ENCODE measurements at regions not wholly inside any gene's neighbourhood (a gene's known extent, or its start where the extent isn't known, plus 50 kb on each side); places are given as distances from the start of the nearest gene placed in this dataset.

- Histone ChIP-seq H3K27ac (ENCODE audit: control insufficient read depth, insufficient read depth, low read length) (no peak overlapping the region), H4K20me1 (ENCODE audit: control insufficient read depth, extremely low read depth, insufficient read depth, low read length) (no peaks in the 10 kb centered on the region), H3K27me3 (ENCODE audit: control insufficient read depth, extremely low read depth, insufficient read depth, low read length) (no peaks in the 10 kb centered on the region), H3K9ac (ENCODE audit: control insufficient read depth, extremely low read depth, insufficient read depth, low read length) (no peak overlapping the region), H3K4me1 (ENCODE audit: control insufficient read depth, extremely low read depth, insufficient read depth, low read length) (no peaks in the 10 kb centered on the region), H3K9me1 (ENCODE audit: control insufficient read depth, extremely low read depth, insufficient read depth, low read length) (no peaks in the 10 kb centered on the region), H3K4me3 (ENCODE audit: control insufficient read depth in 2 of 3, extremely low read depth in 1 of 3, insufficient read depth in 2 of 3, low read depth in 1 of 3, low read length in 3 of 3) (no peak overlapping the region), H3K4me2 (ENCODE audit: control insufficient read depth, extremely low read depth, insufficient read depth, low read depth, low read length) (no peak overlapping the region), H3K79me2 (ENCODE audit: control insufficient read depth, insufficient read depth, low read length) (no peaks in the 10 kb centered on the region), H3K36me3 (ENCODE audit: control insufficient read depth in 2 of 2, extremely low read depth in 1 of 2, insufficient read depth in 2 of 2, low read length in 2 of 2) (no peaks in the 10 kb centered on the region), H3K9me3 (ENCODE audit: control insufficient read depth, low read depth, low read length) (no peaks in the 10 kb centered on the region), H2AFZ (ENCODE audit: control insufficient read depth, low read length) (no peak overlapping the region)
- dilution Hi-C loops (cut with MboI; ENCODE audit: extremely low pct_ligation_motif_present, low sequenced_read_pairs): no loop called here
- TF ChIP-seq EZH2 (IDR thresholded peaks at IDR 0.05; ENCODE audit: low read length) (no peak), CTCF (optimal IDR thresholded peaks at IDR 0.05 in 1 of 3, IDR thresholded peaks at IDR 0.05 in 1 of 3, conservative IDR thresholded peaks at IDR 0.05 in 1 of 3; ENCODE audit: extremely low read depth in 1 of 3, insufficient read depth in 2 of 3, low read length in 3 of 3) (no peak)
- DNase-seq (ENCODE audit: low read depth, low spot score) (no peak), FAIRE-seq (no peak)
Observed at GRCh38 chr4:12889054-12889453, 595.1 kb downstream of the RAB28 start.

GRCh38 chr4:12884846-12885796 lies 599.0 kb downstream of the RAB28 start:
- H3K4me2 ChIP-seq (ENCODE audit: control insufficient read depth, extremely low read depth, insufficient read depth, low read depth, low read length): no peak overlapping the region

More at GRCh38 chr4:12884846-12885796, 599.0 kb downstream of the RAB28 start:
- DNase-seq (ENCODE audit: low read depth, low spot score): no peak
- H3K9me3 ChIP-seq (ENCODE audit: control insufficient read depth, low read depth, low read length): no peaks in the 10 kb centered on the region
- dilution Hi-C loops (cut with MboI; ENCODE audit: extremely low pct_ligation_motif_present, low sequenced_read_pairs): no loop called here
- H3K9me1 ChIP-seq (ENCODE audit: control insufficient read depth, extremely low read depth, insufficient read depth, low read length): no peaks in the 10 kb centered on the region
- no peak for FAIRE-seq
- H3K4me3 ChIP-seq (ENCODE audit: control insufficient read depth in 2 of 3, extremely low read depth in 1 of 3, insufficient read depth in 2 of 3, low read depth in 1 of 3, low read length in 3 of 3): no peak overlapping the region
- H4K20me1 ChIP-seq (ENCODE audit: control insufficient read depth, extremely low read depth, insufficient read depth, low read length): no peaks in the 10 kb centered on the region
- no peaks in the 10 kb centered on the region for H3K79me2 ChIP-seq (ENCODE audit: control insufficient read depth, insufficient read depth, low read length)
- no peak overlapping the region for H3K27ac ChIP-seq (ENCODE audit: control insufficient read depth, insufficient read depth, low read length)
- no peak overlapping the region for H2AFZ ChIP-seq (ENCODE audit: control insufficient read depth, low read length)
- H3K36me3 ChIP-seq (ENCODE audit: control insufficient read depth in 2 of 2, extremely low read depth in 1 of 2, insufficient read depth in 2 of 2, low read length in 2 of 2): no peaks in the 10 kb centered on the region
- H3K27me3 ChIP-seq (ENCODE audit: control insufficient read depth, extremely low read depth, insufficient read depth, low read length): no peaks in the 10 kb centered on the region
- no peak overlapping the region for H3K9ac ChIP-seq (ENCODE audit: control insufficient read depth, extremely low read depth, insufficient read depth, low read length)
- H3K4me1 ChIP-seq (ENCODE audit: control insufficient read depth, extremely low read depth, insufficient read depth, low read length): no peaks in the 10 kb centered on the region
- TF ChIP-seq CTCF (optimal IDR thresholded peaks at IDR 0.05 in 1 of 3, IDR thresholded peaks at IDR 0.05 in 1 of 3, conservative IDR thresholded peaks at IDR 0.05 in 1 of 3; ENCODE audit: extremely low read depth in 1 of 3, insufficient read depth in 2 of 3, low read length in 3 of 3): no peak
- TF ChIP-seq EZH2 (IDR thresholded peaks at IDR 0.05; ENCODE audit: low read length): no peak

All from keratinocyte (primary cell).